HFFc6 (cell line): ENCODE measurements at regions not wholly inside any gene's neighbourhood (a gene's known extent, or its start where the extent isn't known, plus 50 kb on each side); places are given as distances from the start of the nearest gene placed in this dataset.

Experiments
- DNase-seq: peaks from one replicate; pipeline ENCODE4 v3.0.0-alpha.2; 2018
- H3K27ac Mint-ChIP-seq: 2 replicates; pipeline ENCODE4 v1.8.0; 2020; ENCODE audit warnings: mild to moderate bottlenecking, mixed read lengths
- H3K27me3 Mint-ChIP-seq: 2 replicates; pipeline ENCODE4 v1.8.0; 2021; ENCODE audit warnings: mild to moderate bottlenecking, moderate library complexity, mixed read lengths; ENCODE audit not compliant: insufficient read depth
- H3K36me3 Mint-ChIP-seq: 2 replicates; pipeline ENCODE4 v1.8.0; 2021; ENCODE audit warnings: low read depth, mixed read lengths
- H3K4me1 Mint-ChIP-seq: 2 replicates; pipeline ENCODE4 v1.8.0; 2020; ENCODE audit warnings: low read depth, mixed read lengths
- H3K4me3 Mint-ChIP-seq: 2 replicates; pipeline ENCODE4 v1.8.0; 2020; ENCODE audit warnings: mild to moderate bottlenecking, moderate library complexity, mixed read lengths
- H3K9me3 Mint-ChIP-seq: 2 replicates; pipeline ENCODE4 v1.8.0; 2020; ENCODE audit warnings: mild to moderate bottlenecking, mixed read lengths
- CTCF ChIP-seq: fragments of 200-600 bp; sonication (generic); IDR thresholded peaks from 2 replicates; pipeline ENCODE4 v1.5.0; 2021; ENCODE audit warnings: antibody characterized with exemption, mild to moderate bottlenecking

- TF ChIP-seq CTCF = no peak
- Mint-ChIP-seq H3K4me3 (no peak overlapping the region), H3K4me1 (no peaks in the 10 kb centered on the region), H3K36me3 (no peaks in the 10 kb centered on the region), H3K27ac (no peak overlapping the region), H3K9me3 (peaks cover 27% of the 10 kb centered on the region), H3K27me3 (no peaks in the 10 kb centered on the region)
- no peak for DNase-seq
These were observed 1455.6 kb upstream of the GBE1 start for GRCh38 chr3:83216919-83217594.

- Mint-ChIP-seq H3K36me3 (no peaks in the 10 kb centered on the region), H3K4me1 (no peaks in the 10 kb centered on the region), H3K27me3 (no peaks in the 10 kb centered on the region), H3K4me3 (no peak overlapping the region), H3K27ac (no peak overlapping the region), H3K9me3 (peaks cover 41% of the 10 kb centered on the region)
- no peak for DNase-seq
- no peak for TF ChIP-seq CTCF
These were observed 1433.8 kb upstream of the GBE1 start for GRCh38 chr3:83195243-83195642.

- no peak overlapping the region for H3K27ac Mint-ChIP-seq
- H3K27me3 Mint-ChIP-seq = no peaks in the 10 kb centered on the region
- H3K4me3 Mint-ChIP-seq = no peak overlapping the region
- TF ChIP-seq CTCF = no peak
- H3K36me3 Mint-ChIP-seq = no peaks in the 10 kb centered on the region
- H3K4me1 Mint-ChIP-seq = no peaks in the 10 kb centered on the region
- no peak for DNase-seq
- H3K9me3 Mint-ChIP-seq = peaks cover 34% of the 10 kb centered on the region
These were observed 1432.1 kb upstream of the GBE1 start for GRCh38 chr3:83193526-83193925.

- Mint-ChIP-seq H3K27me3 (no peaks in the 10 kb centered on the region; the same call in 1 of the 2 replicates), H3K27ac (no peak overlapping the region), H3K4me1 (no peaks in the 10 kb centered on the region), H3K9me3 (peaks cover 38% of the 10 kb centered on the region), H3K36me3 (no peaks in the 10 kb centered on the region), H3K4me3 (no peak overlapping the region)
- TF ChIP-seq CTCF = no peak
- no peak for DNase-seq
These were observed 1428.2 kb upstream of the GBE1 start for GRCh38 chr3:83189634-83190033.

GRCh38 chr3:83169473-83169872 lies 1408.0 kb upstream of the GBE1 start:
- Mint-ChIP-seq H3K9me3 (peaks cover 31% of the 10 kb centered on the region), H3K4me1 (no peaks in the 10 kb centered on the region), H3K4me3 (no peak overlapping the region), H3K27ac (no peak overlapping the region), H3K36me3 (no peaks in the 10 kb centered on the region), H3K27me3 (no peaks in the 10 kb centered on the region)
- no peak for DNase-seq
- TF ChIP-seq CTCF = no peak
